HCT116 (cell line): ENCODE measurements at regions not wholly inside any gene's neighbourhood (a gene's known extent, or its start where the extent isn't known, plus 50 kb on each side); places are given as distances from the start of the nearest gene placed in this dataset.
"Not testable (repeated sequence)": the region's sequence is repeated elsewhere in the genome, so short reads cannot be mapped to it uniquely, and the experiment has no call there.

ENCODE experiments used
- ATAC-seq: fragments of 200-7000 bp; cut with Tn5 transposase; 2 replicates; pipeline ENCODE4 v1.9.1; 2020; ENCODE audit warnings: mild to moderate bottlenecking, moderate library complexity
- BruUV-seq: library from RNA; stranded (reverse); fragments of 400-500 nt; replicated peaks from 2 replicates; lab custom pipeline; 2021; lab: Mats Ljungman, UMichigan
- CTCF ChIA-PET: fragments of 300-600 bp; sonication (Branson Sonifier 250); formaldehyde crosslinking; loops from one replicate; lab custom pipeline; 2021; ENCODE audit warnings: antibody characterized with exemption; lab: Charles Lee
- POLR2A ChIA-PET: fragments of 300-600, 350-600 bp; sonication (Branson Sonifier 250); formaldehyde crosslinking; loops from one replicate; lab custom pipeline; 2021; ENCODE audit warnings: antibody characterized with exemption; lab: Charles Lee
- RAD21 ChIA-PET, 2 experiments: fragments of 300-600 bp; sonication (Branson Sonifier 250); formaldehyde crosslinking; loops; one replicate each; lab custom pipeline; 2023; ENCODE audit warnings: low total read pairs in 2 of 2; ENCODE audit not compliant: uncharacterized antibody in 2 of 2, unreplicated experiment in 2 of 2, low non-redundant PET in 1 of 2; lab: Charles Lee
- DNase-seq: peaks from one replicate; pipeline ENCODE4 v3.0.0-alpha.2; 2010; ENCODE audit warnings: low read depth, low spot score
- H2AFZ ChIP-seq: fragments of 200-600 bp; shearing (Covaris generic), sonication (generic); 2 replicates; pipeline ENCODE4 v1.6.1; 2017; ENCODE audit warnings: low read depth, mixed run types, mixed read lengths, antibody characterized with exemption, low read length; ENCODE audit not compliant: poor library complexity, severe bottlenecking
- H3K27ac ChIP-seq: 2 replicates; pipeline ENCODE4 v1.5.1; 2012; ENCODE audit warnings: low read depth, low read length
- H3K27me3 ChIP-seq: fragments of 200-600 bp; sonication (generic); 2 replicates; pipeline ENCODE4 v1.6.1; 2016; ENCODE audit warnings: mixed run types, low read length, mixed read lengths; ENCODE audit not compliant: insufficient read depth
- H3K36me3 ChIP-seq, 2 experiments: fragments of 200-500 bp in 1 of 2; fragments of 200-600 bp in 1 of 2; sonication (Bioruptor generic) in 1 of 2; sonication (generic) in 1 of 2; 2 replicates each; pipeline versions ENCODE4 v1.5.1 to v1.6.1; 2014 to 2016; ENCODE audit warnings: low read length in 2 of 2, inconsistent platforms in 1 of 2, mixed read lengths in 1 of 2, mixed run types in 1 of 2; ENCODE audit not compliant: insufficient read depth in 2 of 2, control insufficient read depth in 1 of 2
- H3K4me1 ChIP-seq, 2 experiments: fragments of 200-600 bp in 1 of 2; sonication (generic) in 1 of 2; 2 replicates each; pipeline versions ENCODE4 v1.5.1 to v1.6.1; 2012 to 2017; ENCODE audit warnings: low read length in 2 of 2, inconsistent platforms in 1 of 2, mild to moderate bottlenecking in 1 of 2, mixed read lengths in 1 of 2, mixed run types in 1 of 2, moderate library complexity in 1 of 2; ENCODE audit not compliant: insufficient read depth in 2 of 2, control insufficient read depth in 1 of 2
- H3K4me2 ChIP-seq: fragments of 200-600 bp; sonication (generic); 2 replicates; pipeline ENCODE4 v1.6.1; 2017; ENCODE audit warnings: mixed run types, low read length, mixed read lengths
- H3K4me3 ChIP-seq, 2 experiments: fragments of 200-600 bp in 1 of 2; sonication (generic) in 1 of 2; replicated peaks in 1 of 2; 2 replicates each; pipeline ENCODE4 v1.5.1; 2011 to 2016; ENCODE audit warnings: low read length in 2 of 2, control low read depth in 1 of 2, low read depth in 1 of 2, mild to moderate bottlenecking in 1 of 2, mixed read lengths in 1 of 2, mixed run types in 1 of 2
- H3K79me2 ChIP-seq: fragments of 200-600 bp; sonication (generic); 2 replicates; pipeline ENCODE4 v1.6.1; 2017; ENCODE audit warnings: mild to moderate bottlenecking, mixed run types, low read length, moderate library complexity, mixed read lengths; ENCODE audit not compliant: insufficient read depth
- H3K9ac ChIP-seq: fragments of 200-600 bp; sonication (generic); 2 replicates; pipeline ENCODE4 v1.6.1; 2016; ENCODE audit warnings: low read length, mixed read lengths
- H3K9me2 ChIP-seq: fragments of 200-600 bp; sonication (generic), shearing (Covaris generic); 2 replicates; pipeline ENCODE4 v1.6.1; 2017; ENCODE audit warnings: mixed run types, mild to moderate bottlenecking, moderate library complexity; ENCODE audit not compliant: insufficient read depth
- H3K9me3 ChIP-seq, 2 experiments: fragments of 200-500 bp in 1 of 2; fragments of 200-600 bp in 1 of 2; sonication (Bioruptor generic) in 1 of 2; sonication (generic) in 1 of 2; 2 replicates each; pipeline ENCODE4 v1.6.1; 2014 to 2017; ENCODE audit warnings: low read length in 2 of 2, mixed read lengths in 2 of 2, inconsistent platforms in 1 of 2, low read depth in 1 of 2, mild to moderate bottlenecking in 1 of 2, mixed run types in 1 of 2, moderate library complexity in 1 of 2; ENCODE audit not compliant: control insufficient read depth in 1 of 2, insufficient read depth in 1 of 2
- H4K20me1 ChIP-seq: fragments of 200-600 bp; sonication (generic), shearing (Covaris generic); 2 replicates; pipeline ENCODE4 v1.6.1; 2017; ENCODE audit warnings: mixed run types, mild to moderate bottlenecking, moderate library complexity; ENCODE audit not compliant: insufficient read depth
- JUND ChIP-seq: IDR thresholded peaks from 2 replicates; pipeline ENCODE4 v1.6.1; 2012
- POLR2A ChIP-seq: IDR thresholded peaks from 2 replicates; pipeline ENCODE4 v1.7.0; 2011; ENCODE audit warnings: borderline replicate concordance; ENCODE audit not compliant: insufficient read depth, insufficient read length; ENCODE audit errors: extremely low read depth
- POLR2AphosphoS5 ChIP-seq: IDR thresholded peaks from 2 replicates; pipeline ENCODE4 v1.6.1; 2011; ENCODE audit warnings: mild to moderate bottlenecking, low read depth, low read length, moderate library complexity
- RAD21 ChIP-seq: IDR thresholded peaks from 2 replicates; pipeline ENCODE4 v1.6.1; 2012; ENCODE audit warnings: low read depth, mild to moderate bottlenecking
- ZFX ChIP-seq: fragments of 450-650 bp; IDR thresholded peaks from 2 replicates; pipeline ENCODE4 v1.6.1; 2017
- ZNF274 ChIP-seq: fragments of 200-500 bp; sonication (Bioruptor generic); IDR thresholded peaks from 2 replicates; pipeline ENCODE4 v1.6.1; 2014; ENCODE audit warnings: mild to moderate bottlenecking, low read depth, low read length, inconsistent platforms
- intact Hi-C: fragments of 100-400 bp; cut with micrococcal nuclease; formaldehyde crosslinking; loops from 2 replicates; pipeline ENCODE4 v1.10.0; 2022
- TF ChIP-seq, protein P1 (sequence below): IDR thresholded peaks from 2 replicates; pipeline ENCODE4 v1.6.1; 2012
- TF ChIP-seq, protein P2 (sequence below): IDR thresholded peaks from 2 replicates; pipeline ENCODE4 v1.6.1; 2012
- TF ChIP-seq, protein P3 (sequence below): IDR thresholded peaks from 2 replicates; pipeline ENCODE4 v1.6.1; 2011; ENCODE audit warnings: mild to moderate bottlenecking, low read length, moderate library complexity; ENCODE audit not compliant: insufficient replicate concordance; ENCODE audit errors: extremely low read depth

DNA sequence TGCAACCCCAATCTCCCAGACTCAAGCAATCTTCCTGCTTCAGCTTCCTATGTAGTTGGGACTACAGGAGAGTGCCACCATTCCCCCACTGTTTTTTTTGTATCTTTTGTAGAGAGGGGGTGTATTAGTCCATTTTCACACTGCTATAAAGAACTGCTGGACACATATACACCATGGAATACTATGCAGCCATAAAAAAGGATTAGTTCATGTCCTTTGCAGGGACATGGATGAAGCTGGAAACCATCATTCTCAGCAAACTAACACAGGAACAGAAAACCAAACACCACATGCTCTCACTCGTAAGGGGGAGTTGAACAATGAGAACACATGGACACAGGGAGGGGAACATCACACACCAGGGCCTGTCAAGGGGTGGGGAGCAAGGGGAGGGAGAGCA lies 58.1 kb upstream of the HMGB1 start:
- POLR2A ChIA-PET, RAD21 ChIA-PET, H3K4me3 ChIP-seq, BruUV-seq, DNase-seq, H3K4me1 ChIP-seq, H3K9me3 ChIP-seq, H3K27ac ChIP-seq, H3K4me2 ChIP-seq, H3K79me2 ChIP-seq, H3K36me3 ChIP-seq, H4K20me1 ChIP-seq, H3K9me2 ChIP-seq, ATAC-seq, H2AFZ ChIP-seq, intact Hi-C loops, H3K27me3 ChIP-seq, CTCF ChIA-PET, H3K9ac ChIP-seq: not testable (repeated sequence)

DNA sequence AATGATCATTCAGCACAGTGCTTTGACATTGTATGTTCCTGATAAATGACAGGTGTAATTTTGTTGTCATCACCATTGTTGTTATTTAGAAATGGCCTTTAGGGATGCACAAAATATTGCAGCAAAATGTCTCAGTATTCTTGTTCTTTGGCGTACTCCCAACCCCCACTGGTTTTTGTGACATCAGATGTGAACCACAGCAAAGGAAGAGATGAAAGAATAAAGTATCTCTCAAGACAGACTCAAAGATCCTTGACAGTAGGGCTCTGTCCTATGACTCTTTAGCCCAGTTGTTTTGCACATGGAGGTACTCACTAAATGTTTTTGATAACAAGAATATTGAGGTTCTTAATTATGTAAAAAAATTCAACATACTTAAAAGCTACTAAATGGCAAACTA lies 59.5 kb upstream of the HMGB1 start:
- intact Hi-C loops, H3K9me2 ChIP-seq, H2AFZ ChIP-seq, CTCF ChIA-PET, H3K27ac ChIP-seq, H3K27me3 ChIP-seq, POLR2A ChIA-PET, H3K9me3 ChIP-seq, RAD21 ChIA-PET, H3K9ac ChIP-seq, H3K4me2 ChIP-seq, H3K4me1 ChIP-seq, ATAC-seq, H3K4me3 ChIP-seq, H3K36me3 ChIP-seq, H3K79me2 ChIP-seq, BruUV-seq, DNase-seq, H4K20me1 ChIP-seq: not testable (repeated sequence)

DNA sequence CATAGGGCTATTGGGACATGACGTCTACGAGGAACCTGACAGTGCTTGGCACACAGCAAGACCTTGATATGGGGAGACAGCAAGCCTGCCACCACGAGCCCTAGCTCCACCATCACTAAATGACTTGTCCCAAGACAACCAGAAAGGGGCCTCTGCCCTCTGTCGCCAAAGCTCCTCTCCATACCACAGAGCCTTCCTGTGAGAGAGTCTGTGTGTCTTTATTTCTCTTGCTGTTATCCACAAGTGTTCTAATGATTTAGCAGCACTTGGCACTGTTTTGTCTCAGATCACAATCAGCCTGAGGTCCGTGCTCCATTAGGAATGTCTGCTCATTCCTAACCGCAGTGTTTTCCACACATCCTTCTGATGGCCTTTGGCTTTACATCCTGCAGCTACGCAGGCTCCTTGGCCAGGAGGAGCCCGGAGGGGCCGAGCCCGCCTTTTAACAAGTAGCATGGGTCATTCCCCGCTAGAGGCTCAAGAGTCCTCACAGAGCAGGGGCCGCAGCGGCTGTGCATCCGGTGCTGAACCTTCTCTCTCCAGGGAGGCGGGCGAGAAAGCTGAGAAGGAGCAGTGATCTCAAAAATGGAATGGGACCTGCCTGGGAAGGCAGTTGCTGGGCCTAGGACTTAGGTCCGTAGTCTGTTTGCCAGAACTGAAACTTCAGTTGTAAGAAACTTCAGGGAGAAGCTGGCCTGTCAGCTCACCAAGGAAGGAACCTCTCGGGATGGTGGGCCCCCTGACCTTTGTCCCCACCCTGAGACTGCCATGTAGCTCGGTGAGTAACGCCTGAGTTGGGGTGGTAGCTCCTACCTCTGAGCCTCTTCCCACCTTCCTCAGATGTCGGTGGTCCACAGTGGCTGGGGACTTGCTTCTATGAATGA lies 61.1 kb upstream of the HMGB1 start:
- POLR2A ChIA-PET: no interaction called here
- TF ChIP-seq POLR2AphosphoS5 (no peak), RAD21 (no peak), JUND (no peak), ZNF274 (no peak), ZFX (no peak), POLR2A (no peak)
- TF ChIP-seq, protein P1, sequence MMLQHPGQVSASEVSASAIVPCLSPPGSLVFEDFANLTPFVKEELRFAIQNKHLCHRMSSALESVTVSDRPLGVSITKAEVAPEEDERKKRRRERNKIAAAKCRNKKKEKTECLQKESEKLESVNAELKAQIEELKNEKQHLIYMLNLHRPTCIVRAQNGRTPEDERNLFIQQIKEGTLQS: no peak
- TF ChIP-seq, protein P2, sequence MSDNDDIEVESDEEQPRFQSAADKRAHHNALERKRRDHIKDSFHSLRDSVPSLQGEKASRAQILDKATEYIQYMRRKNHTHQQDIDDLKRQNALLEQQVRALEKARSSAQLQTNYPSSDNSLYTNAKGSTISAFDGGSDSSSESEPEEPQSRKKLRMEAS: no peak
- TF ChIP-seq, protein P3, sequence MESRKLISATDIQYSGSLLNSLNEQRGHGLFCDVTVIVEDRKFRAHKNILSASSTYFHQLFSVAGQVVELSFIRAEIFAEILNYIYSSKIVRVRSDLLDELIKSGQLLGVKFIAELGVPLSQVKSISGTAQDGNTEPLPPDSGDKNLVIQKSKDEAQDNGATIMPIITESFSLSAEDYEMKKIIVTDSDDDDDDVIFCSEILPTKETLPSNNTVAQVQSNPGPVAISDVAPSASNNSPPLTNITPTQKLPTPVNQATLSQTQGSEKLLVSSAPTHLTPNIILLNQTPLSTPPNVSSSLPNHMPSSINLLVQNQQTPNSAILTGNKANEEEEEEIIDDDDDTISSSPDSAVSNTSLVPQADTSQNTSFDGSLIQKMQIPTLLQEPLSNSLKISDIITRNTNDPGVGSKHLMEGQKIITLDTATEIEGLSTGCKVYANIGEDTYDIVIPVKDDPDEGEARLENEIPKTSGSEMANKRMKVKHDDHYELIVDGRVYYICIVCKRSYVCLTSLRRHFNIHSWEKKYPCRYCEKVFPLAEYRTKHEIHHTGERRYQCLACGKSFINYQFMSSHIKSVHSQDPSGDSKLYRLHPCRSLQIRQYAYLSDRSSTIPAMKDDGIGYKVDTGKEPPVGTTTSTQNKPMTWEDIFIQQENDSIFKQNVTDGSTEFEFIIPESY: no peak
- Histone ChIP-seq H3K27ac (no peak overlapping the region), H4K20me1 (no peaks in the 10 kb centered on the region), H3K9ac (no peak overlapping the region), H3K27me3 (no peaks in the 10 kb centered on the region), H3K9me3 (no peaks in the 10 kb centered on the region), H3K4me2 (no peak overlapping the region), H3K4me1 (no peaks in the 10 kb centered on the region), H3K9me2 (no peaks in the 10 kb centered on the region), H3K79me2 (no peaks in the 10 kb centered on the region), H3K4me3 (no peak overlapping the region), H2AFZ (no peak overlapping the region), H3K36me3 (no peaks in the 10 kb centered on the region)
- RAD21 ChIA-PET: no interaction called here
- no peak for DNase-seq
- ATAC-seq: no peak
- BruUV-seq: no TSS peak
- CTCF ChIA-PET: no interaction called here
- intact Hi-C loops: no loop called here
